Erythroblast (primary cell): ENCODE measurements at regions not wholly inside any gene's neighbourhood (a gene's known extent, or its start where the extent isn't known, plus 50 kb on each side); places are given as distances from the start of the nearest gene placed in this dataset.
A peak's percentile ranks its signal among the peaks of the same experiment; 100 is the strongest.
"Not testable (repeated sequence)": the region's sequence is repeated elsewhere in the genome, so short reads cannot be mapped to it uniquely, and the experiment has no call there.

ENCODE experiments used
- DNase-seq, 2 experiments: peaks; one replicate each; lab custom pipeline; 2025; lab: John Stamatoyannopoulos, UW
- GATA1 ChIP-seq: IDR thresholded peaks from 2 replicates; pipeline ENCODE4 v1.6.1; 2011; ENCODE audit warnings: low read depth, mild to moderate bottlenecking, control low read depth, low read length, moderate library complexity
- POLR2A ChIP-seq: IDR thresholded peaks from 2 replicates; pipeline ENCODE4 v1.6.1; 2011; ENCODE audit warnings: mild to moderate bottlenecking, low read length

- DNase-seq, result no peak
- TF ChIP-seq POLR2A (no peak), GATA1 (no peak)
Measured at GRCh38 chr4:173735585-173735984, 205.6 kb upstream of the HAND2 start.

DNA sequence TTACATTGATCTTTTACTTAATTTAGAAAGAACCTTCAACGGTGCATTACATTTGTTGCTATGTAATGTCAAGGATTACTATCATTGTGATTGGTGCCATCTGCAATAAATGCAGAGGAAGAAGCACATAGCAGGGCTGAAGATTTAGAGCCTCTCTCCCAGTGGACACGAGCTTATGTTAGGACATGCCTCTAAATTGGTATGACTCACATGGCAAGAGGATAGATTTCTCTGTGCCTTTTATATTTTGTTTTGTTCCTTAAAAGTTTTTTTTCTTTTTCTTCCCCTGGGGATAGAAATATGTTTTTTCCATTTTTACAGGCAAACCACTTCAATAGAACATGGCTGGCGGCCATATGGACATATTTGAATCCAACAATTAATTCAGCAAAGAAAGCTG, 205.0 kb upstream of the HAND2 start:
- no peak for TF ChIP-seq GATA1
- no peak for TF ChIP-seq POLR2A
- DNase-seq, result no peak

- no peak for TF ChIP-seq POLR2A
- TF ChIP-seq GATA1, result no peak
- no peak for DNase-seq
Measured at GRCh38 chr4:173731257-173731656, 201.2 kb upstream of the HAND2 start.

DNA sequence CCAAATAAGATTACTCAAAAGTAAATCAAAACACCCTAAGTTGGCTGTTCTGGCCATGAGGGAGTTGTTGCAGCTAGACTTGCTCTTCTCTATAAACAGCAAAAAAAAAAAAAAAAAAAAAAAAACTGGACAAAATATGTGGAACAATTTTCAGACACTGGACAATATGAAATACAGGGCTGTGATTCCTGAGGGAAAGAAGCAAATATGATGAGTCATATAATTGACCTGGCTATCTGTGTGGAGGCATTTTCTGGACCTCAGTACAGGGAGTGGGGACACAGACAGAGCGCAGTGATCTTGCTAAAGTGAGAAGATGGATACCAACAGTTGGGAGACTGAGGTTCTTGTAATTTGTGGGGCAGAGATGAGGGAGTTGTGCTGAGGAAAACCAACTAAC, 192.0 kb upstream of the HAND2 start:
- TF ChIP-seq GATA1 (no peak), POLR2A (no peak)

DNA sequence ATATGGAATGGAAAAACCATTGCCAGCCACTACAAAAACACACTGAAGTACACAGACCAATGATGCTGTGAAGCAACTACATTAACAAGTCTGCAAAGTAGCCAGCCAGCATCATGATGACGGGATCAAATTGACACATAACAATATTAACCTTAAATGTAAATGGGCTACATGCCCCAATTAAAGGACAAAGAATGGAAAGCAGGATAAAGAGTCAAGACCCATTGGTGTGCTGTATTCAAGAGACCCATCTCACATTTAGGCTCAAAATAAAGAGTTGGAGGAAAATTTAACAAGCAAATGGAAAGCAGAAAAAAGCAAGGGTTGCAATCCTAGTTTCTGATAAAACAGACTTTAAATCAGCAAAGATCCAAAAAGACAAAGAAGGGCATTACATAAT, 188.5 kb upstream of the HAND2 start:
- not testable (repeated sequence) for DNase-seq

More for the DNA sequence above, 192.0 kb upstream of the HAND2 start:
- no peak for DNase-seq

DNA sequence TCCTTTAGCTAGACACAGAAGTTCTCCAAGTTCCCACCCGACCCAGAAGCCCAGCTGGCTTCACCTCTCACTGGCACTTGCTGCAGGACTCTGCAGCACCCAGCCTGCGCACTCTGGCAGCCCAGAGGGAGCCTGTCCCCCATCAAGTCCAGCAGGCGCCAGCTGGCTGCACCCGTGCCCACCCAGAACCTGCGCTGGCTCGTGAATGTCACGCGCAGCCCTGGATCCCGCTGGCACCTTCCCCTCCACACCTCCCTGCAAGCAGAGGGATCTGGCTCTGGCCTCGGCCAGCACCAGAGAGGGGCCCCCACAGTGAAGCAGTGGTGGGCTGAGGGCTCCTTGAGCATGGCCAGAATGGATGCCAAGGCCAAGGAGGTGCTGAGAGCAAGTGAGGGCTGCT, 187.6 kb upstream of the HAND2 start:
- DNase-seq, result no peak
- TF ChIP-seq GATA1, result no peak
- no peak for TF ChIP-seq POLR2A

GRCh38 chr4:173714456-173714855, 184.4 kb upstream of the HAND2 start:
- no peak for DNase-seq
- TF ChIP-seq POLR2A, result no peak
- TF ChIP-seq GATA1, result no peak

- DNase-seq, result no peak
Measured at GRCh38 chr4:173713026-173713425, 183.0 kb upstream of the HAND2 start.

DNA sequence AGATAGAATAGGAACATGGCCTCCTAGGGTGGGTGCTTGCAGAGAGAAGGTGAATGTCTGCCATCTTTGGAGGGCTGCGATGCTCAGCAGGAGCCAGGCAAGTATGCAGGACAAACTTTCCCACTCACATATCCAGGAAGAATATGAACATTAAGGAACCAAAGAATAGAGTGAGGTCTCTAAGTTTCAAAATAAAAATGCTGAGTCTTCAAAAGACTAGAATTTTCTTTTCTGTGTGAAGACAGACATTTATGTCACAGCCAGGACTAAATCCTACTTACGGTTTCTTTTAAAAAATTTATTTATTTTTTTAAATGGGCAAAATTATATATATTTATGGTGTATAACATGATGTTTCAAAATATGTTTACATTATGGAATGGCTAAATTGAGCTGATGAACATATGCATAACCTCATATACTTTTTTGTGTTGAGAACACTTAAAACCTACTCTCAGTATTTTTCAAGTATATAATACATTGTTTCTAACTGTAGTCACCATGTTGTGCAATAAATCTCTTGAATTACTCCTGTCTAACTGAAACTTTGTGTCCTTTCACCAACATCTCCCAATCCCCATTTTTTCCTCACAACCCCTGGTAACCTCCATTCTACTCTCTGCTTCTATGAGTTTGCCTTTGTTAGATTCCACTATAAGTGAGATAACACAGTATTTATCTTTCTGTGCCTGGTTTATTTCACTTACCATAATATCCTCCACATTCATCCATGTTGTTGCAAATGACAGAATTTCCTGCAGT, 177.8 kb upstream of the HAND2 start:
- no peak for TF ChIP-seq GATA1
- no peak for TF ChIP-seq POLR2A
- no peak for DNase-seq

More at GRCh38 chr4:173713026-173713425, 183.0 kb upstream of the HAND2 start:
- TF ChIP-seq POLR2A (no peak), GATA1 (no peak)

DNA sequence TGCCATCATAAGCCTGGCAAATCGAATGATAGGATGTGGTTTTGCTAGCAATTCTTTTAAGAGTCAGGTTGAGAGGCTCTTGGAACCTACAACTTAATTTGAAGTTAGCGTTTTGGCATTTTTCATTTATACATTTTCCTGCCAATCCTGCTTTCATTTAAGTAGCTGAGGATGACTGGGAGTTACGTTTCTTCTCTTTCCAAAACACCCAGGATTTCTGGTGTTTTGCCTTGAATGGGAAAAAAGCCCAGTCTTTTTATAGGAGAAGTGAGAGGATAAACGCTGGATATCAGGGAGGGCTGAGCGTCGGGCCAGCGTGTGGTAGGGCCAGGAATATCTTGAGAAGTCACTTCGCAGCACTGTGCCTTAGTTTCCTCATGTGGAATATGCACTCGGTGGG, 174.2 kb upstream of the HAND2 start:
- TF ChIP-seq POLR2A, result no peak
- no peak for TF ChIP-seq GATA1
- no peak for DNase-seq

DNA sequence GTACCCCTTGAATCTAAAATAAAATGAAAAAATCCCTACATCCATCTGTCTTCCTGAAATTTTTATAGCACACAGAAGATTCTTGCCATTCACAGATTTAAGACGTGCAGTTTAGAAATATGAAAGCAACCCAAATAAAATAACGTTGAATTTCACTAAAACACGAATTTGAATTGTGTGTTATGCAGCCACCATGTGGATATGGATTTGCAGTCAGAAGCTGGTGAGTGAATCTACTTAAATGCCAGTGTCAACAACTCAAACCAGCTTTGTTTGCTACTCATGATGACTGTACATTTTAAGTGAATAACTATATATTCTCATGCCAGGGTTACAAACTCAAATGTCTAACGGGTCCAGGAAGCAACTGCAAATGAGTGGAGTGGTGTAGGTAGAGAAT, 173.0 kb upstream of the HAND2 start:
- no peak for DNase-seq
- no peak for TF ChIP-seq POLR2A
- no peak for TF ChIP-seq GATA1

DNA sequence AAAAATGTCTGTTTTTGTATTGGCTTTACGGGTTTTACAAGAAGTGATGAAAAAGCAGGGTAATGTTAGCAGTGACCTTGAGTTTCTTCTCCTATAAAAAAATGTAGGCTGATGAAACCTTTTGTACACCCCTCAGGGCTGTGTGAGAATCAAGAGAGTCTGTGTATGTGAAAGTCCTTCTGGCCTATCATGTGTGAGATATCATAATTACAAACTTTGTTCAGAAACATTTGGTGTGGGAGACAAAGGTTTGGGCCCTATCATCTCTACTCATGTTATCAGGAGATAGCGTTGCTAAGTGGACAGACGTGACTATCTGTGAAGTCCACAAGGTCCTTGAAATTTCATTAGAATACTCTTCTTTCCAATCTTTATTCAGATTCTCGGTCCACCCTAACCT, 170.6 kb upstream of the HAND2 start:
- DNase-seq, result peak in 1 of 2 experiments; percentile 3
- TF ChIP-seq POLR2A (no peak), GATA1 (no peak)

DNA sequence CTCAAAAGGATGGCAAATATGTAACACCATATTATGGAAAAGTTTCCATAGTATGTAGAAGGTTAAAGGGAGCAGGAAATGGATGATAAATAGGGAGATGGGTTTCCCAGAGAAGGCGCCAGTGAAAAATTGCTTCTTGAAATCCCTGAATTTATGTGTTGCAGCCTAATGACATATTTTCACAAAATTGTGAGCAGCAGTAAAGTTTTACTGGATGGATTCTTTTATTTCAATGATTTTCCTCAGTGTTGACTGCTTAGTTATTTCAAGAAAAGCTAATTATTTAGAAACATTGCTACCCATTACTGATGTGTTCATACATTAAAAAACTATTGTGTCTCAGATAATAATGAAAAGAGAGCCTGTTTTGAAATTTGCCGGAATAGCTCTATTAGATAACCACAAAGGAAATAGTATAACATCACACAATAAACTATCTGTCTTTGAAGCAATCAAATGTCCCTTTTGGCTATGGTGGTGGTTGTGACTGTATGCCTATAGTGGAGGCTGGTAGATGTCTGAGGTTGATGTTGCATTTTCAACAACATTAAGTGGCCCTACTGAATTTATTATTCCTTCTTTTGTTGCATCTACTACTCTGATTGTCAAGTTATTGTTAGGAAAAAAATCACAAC, 169.9 kb upstream of the HAND2 start:
- DNase-seq, result no peak
- TF ChIP-seq POLR2A (no peak), GATA1 (no peak)

DNA sequence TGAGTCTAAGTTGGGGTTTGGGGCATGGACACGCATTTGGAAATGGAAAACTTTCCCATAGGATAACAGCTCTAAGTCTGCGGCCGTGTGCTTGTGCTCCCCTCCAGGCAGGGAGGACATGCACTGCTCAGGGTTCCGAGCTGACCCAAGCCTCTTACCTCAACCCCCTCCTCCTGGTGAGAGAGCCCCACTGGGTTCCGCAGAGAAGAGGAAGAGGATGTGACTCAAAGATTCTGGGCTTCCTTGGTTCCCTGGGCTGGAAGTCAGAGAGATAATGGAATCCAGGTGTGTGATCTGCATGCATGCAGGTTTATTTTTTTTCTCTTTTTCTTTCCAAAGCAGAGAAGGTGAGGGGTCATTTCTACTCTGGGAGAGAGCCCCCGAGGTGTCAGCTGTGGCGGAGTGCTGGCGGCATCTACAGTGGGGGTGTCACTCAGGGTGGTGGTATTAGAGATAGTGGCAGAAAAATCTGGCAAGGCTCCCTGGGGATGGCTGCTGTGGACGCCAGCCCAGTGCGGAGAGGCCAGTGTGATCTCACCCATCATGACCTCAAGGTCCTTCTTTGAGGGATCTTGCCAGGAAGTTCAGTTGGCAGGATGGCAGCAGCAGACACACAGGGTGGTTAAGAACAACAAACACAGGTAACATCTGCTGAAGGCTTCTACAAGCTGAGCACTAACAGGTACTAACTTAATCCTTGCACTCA, 168.7 kb upstream of the HAND2 start:
- DNase-seq, result no peak
- TF ChIP-seq POLR2A (no peak), GATA1 (no peak)

DNA sequence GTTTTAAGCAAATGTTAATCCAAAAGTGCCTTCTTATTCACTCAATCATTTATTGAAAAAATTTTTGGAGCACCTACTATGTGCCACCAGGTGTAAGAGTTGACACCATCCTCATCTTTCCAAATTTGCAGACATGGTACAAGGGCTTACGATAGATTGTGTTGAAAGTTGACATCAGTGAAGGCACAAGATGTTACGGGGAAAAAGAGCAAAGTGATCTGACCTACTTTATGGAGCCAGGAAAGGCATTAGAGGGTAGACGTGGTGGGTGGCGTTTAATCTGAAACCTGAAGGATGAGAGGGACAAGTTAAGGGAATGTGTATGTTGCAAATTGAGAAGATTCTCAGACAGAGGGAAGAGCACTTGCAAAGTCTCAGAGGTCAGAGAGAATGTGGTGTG, 167.8 kb upstream of the HAND2 start:
- DNase-seq, result no peak

More for the DNA sequence above, 167.8 kb upstream of the HAND2 start:
- TF ChIP-seq GATA1 (no peak), POLR2A (no peak)
